Neural cell (in vitro differentiated cells): ENCODE measurements at regions not wholly inside any gene's neighbourhood (a gene's known extent, or its start where the extent isn't known, plus 50 kb on each side); places are given as distances from the start of the nearest gene placed in this dataset.

Source experiments
- H2AFZ ChIP-seq: fragments of 200-600, 300-800 bp; sonication (generic), shearing (Covaris generic); 2 replicates; pipeline ENCODE4 v1.6.0; 2014; ENCODE audit warnings: low read depth, mild to moderate bottlenecking, antibody characterized with exemption, low read length, moderate library complexity
- H3F3A ChIP-seq: fragments of 200-600 bp; shearing (Covaris generic); 2 replicates; pipeline ENCODE4 v1.6.1; 2016; ENCODE audit warnings: mild to moderate bottlenecking, moderate library complexity, mixed read lengths, antibody characterized with exemption, low read length; ENCODE audit not compliant: insufficient read depth, poor library complexity, severe bottlenecking
- H3K27ac ChIP-seq: fragments of 200-600, 300-800 bp; sonication (generic), shearing (Covaris generic); 2 replicates; pipeline ENCODE4 v1.5.1; 2014; ENCODE audit warnings: mild to moderate bottlenecking, low read length, moderate library complexity
- H3K27me3 ChIP-seq: fragments of 300-800, 200-600 bp; sonication (generic), shearing (Covaris generic); 2 replicates; pipeline ENCODE4 v1.6.0; 2014; ENCODE audit warnings: mild to moderate bottlenecking, low read depth, low read length, moderate library complexity; ENCODE audit not compliant: insufficient read depth
- H3K36me3 ChIP-seq: fragments of 300-800, 200-600 bp; sonication (generic), shearing (Covaris generic); 2 replicates; pipeline ENCODE4 v1.5.1; 2014; ENCODE audit warnings: mild to moderate bottlenecking, antibody characterized with exemption, low read length, moderate library complexity; ENCODE audit not compliant: insufficient read depth
- H3K4me2 ChIP-seq: fragments of 300-800, 200-600 bp; sonication (generic), shearing (Covaris generic); 2 replicates; pipeline ENCODE4 v1.6.0; 2014; ENCODE audit warnings: mild to moderate bottlenecking, low read length
- H3K4me3 ChIP-seq: fragments of 300-800, 200-600 bp; sonication (generic), shearing (Covaris generic); 2 replicates; pipeline ENCODE4 v1.5.1; 2014; ENCODE audit warnings: mild to moderate bottlenecking, low read length, moderate library complexity
- H3K79me2 ChIP-seq: fragments of 200-600 bp; shearing (Covaris generic); replicated peaks from 2 replicates; pipeline ENCODE4 v1.6.0; 2014; ENCODE audit warnings: mild to moderate bottlenecking, low read length, moderate library complexity; ENCODE audit not compliant: insufficient read depth
- H3K9ac ChIP-seq: fragments of 300-800, 200-600 bp; sonication (generic), shearing (Covaris generic); 2 replicates; pipeline ENCODE4 v1.6.1; 2016; ENCODE audit warnings: mild to moderate bottlenecking, low read length, mixed read lengths
- H3K9me2 ChIP-seq: fragments of 200-600 bp; shearing (Covaris generic); 2 replicates; pipeline ENCODE4 v1.6.1; 2016; ENCODE audit warnings: mild to moderate bottlenecking, low read length, mixed read lengths; ENCODE audit not compliant: insufficient read depth
- H3K9me3 ChIP-seq: fragments of 200-600, 300-800 bp; sonication (generic), shearing (Covaris generic); 2 replicates; pipeline ENCODE4 v1.6.1; 2016; ENCODE audit warnings: mild to moderate bottlenecking, mixed run types, low read length, moderate library complexity, mixed read lengths
- H4K20me1 ChIP-seq: fragments of 200-600 bp; shearing (Covaris generic); 2 replicates; pipeline ENCODE4 v1.6.1; 2016; ENCODE audit warnings: mild to moderate bottlenecking, mixed run types; ENCODE audit not compliant: insufficient read depth
- EP300 ChIP-seq: fragments of 450-650 bp; conservative IDR thresholded peaks from 2 replicates; pipeline ENCODE4 v1.6.1; 2014; ENCODE audit warnings: antibody characterized with exemption, mild to moderate bottlenecking, moderate library complexity; ENCODE audit not compliant: poor library complexity, severe bottlenecking
- EZH2 ChIP-seq: fragments of 200-600, 300-800 bp; shearing (Covaris generic), sonication (generic); IDR thresholded peaks from 2 replicates; pipeline ENCODE4 v1.6.1; 2014; ENCODE audit warnings: antibody characterized with exemption, low read length, borderline replicate concordance, mild to moderate bottlenecking; ENCODE audit not compliant: insufficient read depth, poor library complexity, severe bottlenecking
- MXI1 ChIP-seq: fragments of 450-650 bp; conservative IDR thresholded peaks from 2 replicates; pipeline ENCODE4 v1.6.1; 2014; ENCODE audit warnings: antibody characterized with exemption, mild to moderate bottlenecking; ENCODE audit not compliant: poor library complexity, severe bottlenecking
- POLR2AphosphoS5 ChIP-seq: IDR thresholded peaks from 2 replicates; pipeline ENCODE4 v1.6.1; 2012
- RAD21 ChIP-seq: fragments of 450-650 bp; conservative IDR thresholded peaks from 2 replicates; pipeline ENCODE4 v1.6.1; 2014; ENCODE audit warnings: antibody characterized with exemption, mild to moderate bottlenecking, moderate library complexity
- SMC3 ChIP-seq: fragments of 450-650 bp; conservative IDR thresholded peaks from 2 replicates; pipeline ENCODE4 v1.6.1; 2014; ENCODE audit warnings: antibody characterized with exemption, mild to moderate bottlenecking, moderate library complexity; ENCODE audit not compliant: poor library complexity
- TAF1 ChIP-seq: IDR thresholded peaks from 2 replicates; pipeline ENCODE4 v1.6.1; 2012; ENCODE audit warnings: low read depth
- TF ChIP-seq, protein P1 (sequence below): fragments of 450-650 bp; IDR thresholded peaks from 2 replicates; pipeline ENCODE4 v1.5.1; 2014; ENCODE audit warnings: antibody characterized with exemption, mild to moderate bottlenecking, moderate library complexity; ENCODE audit not compliant: poor library complexity, severe bottlenecking
- TF ChIP-seq, protein P2 (sequence below): IDR thresholded peaks from 2 replicates; pipeline ENCODE4 v1.6.1; 2012; ENCODE audit warnings: borderline replicate concordance

DNA sequence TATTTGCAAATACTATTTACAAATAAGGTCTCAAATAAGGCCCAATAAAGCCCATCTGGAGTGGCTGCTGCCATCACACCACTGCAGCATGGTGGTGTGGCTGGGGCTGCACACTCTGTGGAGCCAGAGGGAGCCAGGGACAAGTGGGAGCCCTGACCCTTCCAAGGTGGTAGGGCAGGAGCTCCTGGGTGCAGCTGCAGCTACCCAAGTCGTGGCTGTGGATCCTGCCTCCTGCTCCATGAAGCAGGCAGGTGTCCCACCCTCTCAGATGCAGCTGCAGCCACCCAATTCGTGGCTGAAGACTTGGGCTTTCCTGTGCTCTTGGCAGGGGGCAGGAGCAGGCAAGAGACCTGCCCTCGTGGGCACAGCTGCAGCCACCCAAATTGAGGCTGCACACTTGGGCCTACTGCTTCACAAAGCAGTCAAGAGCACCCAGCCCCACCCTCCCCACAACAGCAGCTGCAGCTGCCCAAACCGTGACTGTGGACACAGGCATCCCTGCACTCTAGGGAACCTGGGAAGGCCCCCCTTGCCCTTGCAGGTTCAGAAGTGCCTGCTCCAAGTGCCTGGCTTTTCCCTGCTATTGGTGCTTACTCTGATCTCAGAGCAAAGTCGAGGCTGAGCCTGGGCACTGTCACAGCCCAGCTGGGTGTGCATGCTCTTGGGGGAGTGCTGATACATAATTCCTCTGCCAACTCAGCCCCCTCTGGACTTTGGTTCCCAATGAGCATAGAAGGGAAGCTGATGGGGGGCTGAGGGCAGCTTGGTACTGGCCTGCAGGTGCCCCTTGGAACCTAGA is 614.8 kb downstream of the PCDH18 start:
- Histone ChIP-seq H3K79me2 (no peaks in the 10 kb centered on the region), H2AFZ (no peak overlapping the region), H3K27me3 (no peaks in the 10 kb centered on the region), H3K27ac (no peak overlapping the region), H3K9me3 (no peaks in the 10 kb centered on the region), H3K36me3 (no peaks in the 10 kb centered on the region), H3K9me2 (no peaks in the 10 kb centered on the region), H4K20me1 (no peaks in the 10 kb centered on the region), H3F3A (no peaks in the 10 kb centered on the region), H3K9ac (no peak overlapping the region), H3K4me3 (no peak overlapping the region), H3K4me2 (no peak overlapping the region)
- no peak for TF ChIP-seq MXI1
- TF ChIP-seq, protein P1, sequence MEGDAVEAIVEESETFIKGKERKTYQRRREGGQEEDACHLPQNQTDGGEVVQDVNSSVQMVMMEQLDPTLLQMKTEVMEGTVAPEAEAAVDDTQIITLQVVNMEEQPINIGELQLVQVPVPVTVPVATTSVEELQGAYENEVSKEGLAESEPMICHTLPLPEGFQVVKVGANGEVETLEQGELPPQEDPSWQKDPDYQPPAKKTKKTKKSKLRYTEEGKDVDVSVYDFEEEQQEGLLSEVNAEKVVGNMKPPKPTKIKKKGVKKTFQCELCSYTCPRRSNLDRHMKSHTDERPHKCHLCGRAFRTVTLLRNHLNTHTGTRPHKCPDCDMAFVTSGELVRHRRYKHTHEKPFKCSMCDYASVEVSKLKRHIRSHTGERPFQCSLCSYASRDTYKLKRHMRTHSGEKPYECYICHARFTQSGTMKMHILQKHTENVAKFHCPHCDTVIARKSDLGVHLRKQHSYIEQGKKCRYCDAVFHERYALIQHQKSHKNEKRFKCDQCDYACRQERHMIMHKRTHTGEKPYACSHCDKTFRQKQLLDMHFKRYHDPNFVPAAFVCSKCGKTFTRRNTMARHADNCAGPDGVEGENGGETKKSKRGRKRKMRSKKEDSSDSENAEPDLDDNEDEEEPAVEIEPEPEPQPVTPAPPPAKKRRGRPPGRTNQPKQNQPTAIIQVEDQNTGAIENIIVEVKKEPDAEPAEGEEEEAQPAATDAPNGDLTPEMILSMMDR: no peak
- no peak for TF ChIP-seq SMC3
- no peak for TF ChIP-seq POLR2AphosphoS5
- no peak for TF ChIP-seq EP300
- TF ChIP-seq TAF1: no peak
- TF ChIP-seq EZH2: no peak
- TF ChIP-seq RAD21: no peak
- TF ChIP-seq, protein P2, sequence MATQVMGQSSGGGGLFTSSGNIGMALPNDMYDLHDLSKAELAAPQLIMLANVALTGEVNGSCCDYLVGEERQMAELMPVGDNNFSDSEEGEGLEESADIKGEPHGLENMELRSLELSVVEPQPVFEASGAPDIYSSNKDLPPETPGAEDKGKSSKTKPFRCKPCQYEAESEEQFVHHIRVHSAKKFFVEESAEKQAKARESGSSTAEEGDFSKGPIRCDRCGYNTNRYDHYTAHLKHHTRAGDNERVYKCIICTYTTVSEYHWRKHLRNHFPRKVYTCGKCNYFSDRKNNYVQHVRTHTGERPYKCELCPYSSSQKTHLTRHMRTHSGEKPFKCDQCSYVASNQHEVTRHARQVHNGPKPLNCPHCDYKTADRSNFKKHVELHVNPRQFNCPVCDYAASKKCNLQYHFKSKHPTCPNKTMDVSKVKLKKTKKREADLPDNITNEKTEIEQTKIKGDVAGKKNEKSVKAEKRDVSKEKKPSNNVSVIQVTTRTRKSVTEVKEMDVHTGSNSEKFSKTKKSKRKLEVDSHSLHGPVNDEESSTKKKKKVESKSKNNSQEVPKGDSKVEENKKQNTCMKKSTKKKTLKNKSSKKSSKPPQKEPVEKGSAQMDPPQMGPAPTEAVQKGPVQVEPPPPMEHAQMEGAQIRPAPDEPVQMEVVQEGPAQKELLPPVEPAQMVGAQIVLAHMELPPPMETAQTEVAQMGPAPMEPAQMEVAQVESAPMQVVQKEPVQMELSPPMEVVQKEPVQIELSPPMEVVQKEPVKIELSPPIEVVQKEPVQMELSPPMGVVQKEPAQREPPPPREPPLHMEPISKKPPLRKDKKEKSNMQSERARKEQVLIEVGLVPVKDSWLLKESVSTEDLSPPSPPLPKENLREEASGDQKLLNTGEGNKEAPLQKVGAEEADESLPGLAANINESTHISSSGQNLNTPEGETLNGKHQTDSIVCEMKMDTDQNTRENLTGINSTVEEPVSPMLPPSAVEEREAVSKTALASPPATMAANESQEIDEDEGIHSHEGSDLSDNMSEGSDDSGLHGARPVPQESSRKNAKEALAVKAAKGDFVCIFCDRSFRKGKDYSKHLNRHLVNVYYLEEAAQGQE: no peak

DNA sequence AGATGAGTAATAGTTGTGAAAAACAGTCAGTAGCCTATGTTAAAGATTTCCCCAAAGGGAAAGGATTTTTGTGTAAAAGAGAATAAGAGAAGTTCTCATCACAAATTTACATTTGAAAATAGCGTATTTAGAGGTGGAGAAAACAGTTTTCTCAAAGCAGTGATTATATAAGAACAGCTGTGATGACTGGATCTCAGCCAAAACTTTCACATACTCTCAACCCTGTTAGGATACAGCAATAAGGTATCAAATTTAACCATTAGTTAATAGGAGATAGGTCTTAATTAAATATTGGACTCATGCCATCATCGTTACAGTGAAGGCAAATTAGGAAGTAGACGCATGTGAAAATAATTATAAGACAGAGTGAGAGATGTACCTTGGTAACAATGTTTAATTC is 622.7 kb downstream of the PCDH18 start:
- H3K9me3 ChIP-seq: no peaks in the 10 kb centered on the region
- H3F3A ChIP-seq: no peaks in the 10 kb centered on the region
- no peaks in the 10 kb centered on the region for H3K9me2 ChIP-seq
- H4K20me1 ChIP-seq: no peaks in the 10 kb centered on the region
- H3K4me3 ChIP-seq: no peak overlapping the region
- no peak overlapping the region for H3K4me2 ChIP-seq
- H3K79me2 ChIP-seq: no peaks in the 10 kb centered on the region
- no peaks in the 10 kb centered on the region for H3K27me3 ChIP-seq
- H3K36me3 ChIP-seq: no peaks in the 10 kb centered on the region
- no peak overlapping the region for H3K9ac ChIP-seq
- no peak overlapping the region for H2AFZ ChIP-seq
- TF ChIP-seq, protein P1: no peak
- TF ChIP-seq EP300: no peak
- no peak for TF ChIP-seq SMC3
- H3K27ac ChIP-seq: no peak overlapping the region
